ENCODE measurements at regions not wholly inside any gene's neighbourhood (a gene's known extent, or its start where the extent isn't known, plus 50 kb on each side); places are given as distances from the start of the nearest gene placed in this dataset.
A peak's percentile ranks its signal among the peaks of the same experiment; 100 is the strongest.
"Not testable (repeated sequence)": the region's sequence is repeated elsewhere in the genome, so short reads cannot be mapped to it uniquely, and the experiment has no call there.

- peak; percentile 97 for DNase-seq
Observed at GRCh38 chr3:177359593-177360357, 162.5 kb upstream of the TBL1XR1 start.

- no peak for DNase-seq
Observed at GRCh38 chr3:177361081-177361938, 164.0 kb upstream of the TBL1XR1 start.

GRCh38 chr3:177362626-177363025 lies 165.3 kb upstream of the TBL1XR1 start:
- no peak for DNase-seq

GRCh38 chr3:177364236-177364635 lies 167.0 kb upstream of the TBL1XR1 start:
- DNase-seq: no peak

GRCh38 chr3:177365294-177365693 lies 168.0 kb upstream of the TBL1XR1 start:
- DNase-seq: not testable (repeated sequence)

GRCh38 chr3:177367788-177368187 lies 170.5 kb upstream of the TBL1XR1 start:
- no peak for DNase-seq

GRCh38 chr3:177370246-177370822 lies 173.1 kb upstream of the TBL1XR1 start:
- no peak for DNase-seq

GRCh38 chr3:177371146-177371545 lies 173.9 kb upstream of the TBL1XR1 start:
- DNase-seq: no peak

- no peak for DNase-seq
Observed at GRCh38 chr3:177371888-177372287, 174.6 kb upstream of the TBL1XR1 start.

- no peak for DNase-seq
Observed at GRCh38 chr3:177374323-177374722, 177.0 kb upstream of the TBL1XR1 start.

GRCh38 chr3:177375316-177375715 lies 178.0 kb upstream of the TBL1XR1 start:
- no peak for DNase-seq

- DNase-seq: no peak
Observed at GRCh38 chr3:177377166-177377565, 179.9 kb upstream of the TBL1XR1 start.

GRCh38 chr3:177378168-177378567 lies 180.9 kb upstream of the TBL1XR1 start:
- DNase-seq: no peak

- no peak for DNase-seq
Observed at GRCh38 chr3:177379045-177379444, 181.8 kb upstream of the TBL1XR1 start.

- DNase-seq: no peak
Observed at GRCh38 chr3:177381070-177381469, 183.8 kb upstream of the TBL1XR1 start.

GRCh38 chr3:177382944-177383343 lies 185.7 kb upstream of the TBL1XR1 start:
- no peak for DNase-seq

- no peak for DNase-seq
Observed at GRCh38 chr3:177385186-177385585, 187.9 kb upstream of the TBL1XR1 start.

- no peak for DNase-seq
Observed at GRCh38 chr3:177385831-177386301, 188.6 kb upstream of the TBL1XR1 start.

- no peak for DNase-seq
Observed at GRCh38 chr3:177388209-177388608, 190.9 kb upstream of the TBL1XR1 start.

- not testable (repeated sequence) for DNase-seq
Observed at GRCh38 chr3:177394231-177395024, 197.1 kb upstream of the TBL1XR1 start.

- no peak for DNase-seq
Observed at GRCh38 chr3:177396733-177397132, 199.5 kb upstream of the TBL1XR1 start.

GRCh38 chr3:177401375-177401774 lies 204.1 kb upstream of the TBL1XR1 start:
- DNase-seq: no peak

- DNase-seq: no peak
Observed at GRCh38 chr3:177402533-177402932, 205.3 kb upstream of the TBL1XR1 start.

All from stimulated activated CD4-positive, alpha-beta T cell treated with anti-CD3 and anti-CD28 coated beads, Interleukin-4, amount 100 ng/mL, for 1 hour (primary cell).